ENCODE measurements at regions not wholly inside any gene's neighbourhood (a gene's known extent, or its start where the extent isn't known, plus 50 kb on each side); places are given as distances from the start of the nearest gene placed in this dataset.

GRCh38 chr10:64369885-64370773, 848.9 kb downstream of the REEP3 start (continued):
- TF ChIP-seq ARID5B (CRISPR knock-in tag; IDR thresholded peaks at IDR 0.05) (peak; percentile 17; the same call in 1 of the 2 replicates), NR1H2 (CRISPR knock-in tag; IDR thresholded peaks at IDR 0.05; ENCODE audit: borderline replicate concordance, low read depth) (no peak), ZNF782 (CRISPR knock-in tag; IDR thresholded peaks at IDR 0.05; ENCODE audit: borderline replicate concordance) (no peak), ZFAT (CRISPR knock-in tag; conservative IDR thresholded peaks at IDR 0.05) (no peak)

GRCh38 chr10:64374346-64374745, 853.1 kb downstream of the REEP3 start:
- in situ Hi-C loops (cut with HindIII; ENCODE audit: extremely low pct_ligation_motif_present, low pct_unique_long_range_greater_than_20kb), result no loop called here
- no peaks in the 10 kb centered on the region for H3K79me2 ChIP-seq (ENCODE audit: insufficient read depth, low read length)
- H3K9me3 ChIP-seq (ENCODE audit: low read length), result no peaks in the 10 kb centered on the region
- no peaks in the 10 kb centered on the region for H3K27me3 ChIP-seq (ENCODE audit: control insufficient read depth in 1 of 2, insufficient read depth in 2 of 2, low read length in 2 of 2)
- ATAC-seq, result no peak
- intact Hi-C loops (cut with micrococcal nuclease; ENCODE audit: unreplicated experiment), result no loop called here
- no TSS peak for BruUV-seq (replicated peaks)
- DNase-seq (ENCODE audit: low spot score), result no peak
- H3K4me1 ChIP-seq (ENCODE audit: insufficient read depth, low read length), result peaks cover 21% of the 10 kb centered on the region
- H3K36me3 ChIP-seq (replicated peaks in 1 of 2; ENCODE audit: control insufficient read depth in 1 of 2, insufficient read depth in 2 of 2, low read length in 2 of 2), result no peaks in the 10 kb centered on the region
- ChIA-PET CTCF (ENCODE audit: low intra/inter-chr PET ratio, low total read pairs) (no interaction called here), POLR2A (no interaction called here)
- H3K4me2 ChIP-seq (ENCODE audit: low read depth, low read length), result no peak overlapping the region
- FAIRE-seq, result no peak
- H4K20me1 ChIP-seq (ENCODE audit: insufficient read depth, low read length), result no peaks in the 10 kb centered on the region
- no peak overlapping the region for H3K27ac ChIP-seq (ENCODE audit: extremely low read length, insufficient read depth, low read length)
- H3K9ac ChIP-seq (ENCODE audit: insufficient read depth, low read depth, low read length), result no peak overlapping the region
- no peak overlapping the region for H2AFZ ChIP-seq (ENCODE audit: low read length)
- no peak overlapping the region for H3K4me3 ChIP-seq (replicated peaks in 1 of 3; ENCODE audit: insufficient read depth in 1 of 3, low read depth in 2 of 3, low read length in 3 of 3)
- TF ChIP-seq GABPA (IDR thresholded peaks at IDR 0.05; ENCODE audit: low read depth, low read length), result no peak
- no peak for TF ChIP-seq GABPA (CRISPR knock-in tag; IDR thresholded peaks at IDR 0.05; ENCODE audit: low read depth)
- TF ChIP-seq ZNF703 (CRISPR knock-in tag; IDR thresholded peaks at IDR 0.05; ENCODE audit: borderline replicate concordance), result no peak
- TF ChIP-seq PRPF4 (IDR thresholded peaks at IDR 0.05; ENCODE audit: low read depth, low read length, poor library complexity, severe bottlenecking), result no peak
- no peak for TF ChIP-seq JDP2 (CRISPR knock-in tag; IDR thresholded peaks at IDR 0.05; ENCODE audit: borderline replicate concordance)
- TF ChIP-seq ZNF567 (CRISPR knock-in tag; IDR thresholded peaks at IDR 0.05; ENCODE audit: borderline replicate concordance), result no peak
- TF ChIP-seq ELF1 (CRISPR knock-in tag; IDR thresholded peaks at IDR 0.05), result no peak
- no peak for TF ChIP-seq ZNF749 (CRISPR knock-in tag; IDR thresholded peaks at IDR 0.05; ENCODE audit: borderline replicate concordance)
- no peak for TF ChIP-seq ZNF460 (CRISPR knock-in tag; IDR thresholded peaks at IDR 0.05; ENCODE audit: borderline replicate concordance)
- TF ChIP-seq NRL (CRISPR knock-in tag; IDR thresholded peaks at IDR 0.05; ENCODE audit: borderline replicate concordance), result no peak
- no peak for TF ChIP-seq ZNF101 (CRISPR knock-in tag; IDR thresholded peaks at IDR 0.05; ENCODE audit: borderline replicate concordance, low read depth)
- TF ChIP-seq ZNF790 (CRISPR knock-in tag; IDR thresholded peaks at IDR 0.05; ENCODE audit: borderline replicate concordance), result no peak
- TF ChIP-seq SNAPC5 (CRISPR knock-in tag; IDR thresholded peaks at IDR 0.05; ENCODE audit: borderline replicate concordance), result no peak
- TF ChIP-seq MXD3 (CRISPR knock-in tag; IDR thresholded peaks at IDR 0.05), result no peak

All from HepG2 (cell line).